ENCODE measurements at regions not wholly inside any gene's neighbourhood (a gene's known extent, or its start where the extent isn't known, plus 50 kb on each side); places are given as distances from the start of the nearest gene placed in this dataset.

DNA sequence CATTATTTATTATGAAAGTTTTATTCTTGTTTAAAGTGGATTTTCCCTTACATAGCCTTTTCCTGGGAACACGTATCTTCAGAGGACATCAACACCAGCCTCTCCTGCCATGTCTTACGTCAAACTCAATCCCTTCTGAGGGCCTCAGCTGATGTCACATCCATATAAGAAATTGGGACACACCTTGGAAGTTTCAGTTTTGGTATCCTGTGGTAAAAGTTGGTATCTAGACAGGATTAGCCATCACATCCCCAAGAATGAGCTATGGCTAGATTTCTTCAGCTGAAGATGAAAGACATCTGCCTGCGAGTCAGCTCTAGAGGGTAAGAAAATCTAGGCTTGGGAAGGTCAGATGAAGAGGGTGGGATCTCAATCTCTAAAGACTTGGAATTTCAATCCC, 75.8 kb upstream of the ZNF516 start:
- intact Hi-C loops (cut with DNase I; ENCODE audit: low total_unique reads) (no loop called here), in situ Hi-C loops (cut with MboI; ENCODE audit: low pct_ligation_motif_present in 1 of 4, low pct_unique_long_range_greater_than_20kb in 1 of 4, low sequenced_read_pairs in 3 of 4) (no loop called here)
- 92 to 96% methylated on average over 2 to 3 of the region's 3 CpGs for WGBS, 2 donors (ENCODE audit: low coverage in 1 of 2)
- Histone ChIP-seq H3K27ac (no peak overlapping the region), H3K9me3 (no peaks in the 10 kb centered on the region), H3K27me3 (no peaks in the 10 kb centered on the region), H3K36me3 (no peaks in the 10 kb centered on the region), H3K4me1 (no peaks in the 10 kb centered on the region), H3K4me3 (no peak overlapping the region)
- no peak for TF ChIP-seq POLR2AphosphoS5 (IDR thresholded peaks at IDR 0.05)
- no peak for TF ChIP-seq EP300 (IDR thresholded peaks at IDR 0.05; ENCODE audit: low read depth)
- TF ChIP-seq, protein P1, sequence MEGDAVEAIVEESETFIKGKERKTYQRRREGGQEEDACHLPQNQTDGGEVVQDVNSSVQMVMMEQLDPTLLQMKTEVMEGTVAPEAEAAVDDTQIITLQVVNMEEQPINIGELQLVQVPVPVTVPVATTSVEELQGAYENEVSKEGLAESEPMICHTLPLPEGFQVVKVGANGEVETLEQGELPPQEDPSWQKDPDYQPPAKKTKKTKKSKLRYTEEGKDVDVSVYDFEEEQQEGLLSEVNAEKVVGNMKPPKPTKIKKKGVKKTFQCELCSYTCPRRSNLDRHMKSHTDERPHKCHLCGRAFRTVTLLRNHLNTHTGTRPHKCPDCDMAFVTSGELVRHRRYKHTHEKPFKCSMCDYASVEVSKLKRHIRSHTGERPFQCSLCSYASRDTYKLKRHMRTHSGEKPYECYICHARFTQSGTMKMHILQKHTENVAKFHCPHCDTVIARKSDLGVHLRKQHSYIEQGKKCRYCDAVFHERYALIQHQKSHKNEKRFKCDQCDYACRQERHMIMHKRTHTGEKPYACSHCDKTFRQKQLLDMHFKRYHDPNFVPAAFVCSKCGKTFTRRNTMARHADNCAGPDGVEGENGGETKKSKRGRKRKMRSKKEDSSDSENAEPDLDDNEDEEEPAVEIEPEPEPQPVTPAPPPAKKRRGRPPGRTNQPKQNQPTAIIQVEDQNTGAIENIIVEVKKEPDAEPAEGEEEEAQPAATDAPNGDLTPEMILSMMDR (IDR thresholded peaks at IDR 0.05), result no peak
- no peak for TF ChIP-seq POLR2A (IDR thresholded peaks at IDR 0.05)
- DNase-seq, result no peak

DNA sequence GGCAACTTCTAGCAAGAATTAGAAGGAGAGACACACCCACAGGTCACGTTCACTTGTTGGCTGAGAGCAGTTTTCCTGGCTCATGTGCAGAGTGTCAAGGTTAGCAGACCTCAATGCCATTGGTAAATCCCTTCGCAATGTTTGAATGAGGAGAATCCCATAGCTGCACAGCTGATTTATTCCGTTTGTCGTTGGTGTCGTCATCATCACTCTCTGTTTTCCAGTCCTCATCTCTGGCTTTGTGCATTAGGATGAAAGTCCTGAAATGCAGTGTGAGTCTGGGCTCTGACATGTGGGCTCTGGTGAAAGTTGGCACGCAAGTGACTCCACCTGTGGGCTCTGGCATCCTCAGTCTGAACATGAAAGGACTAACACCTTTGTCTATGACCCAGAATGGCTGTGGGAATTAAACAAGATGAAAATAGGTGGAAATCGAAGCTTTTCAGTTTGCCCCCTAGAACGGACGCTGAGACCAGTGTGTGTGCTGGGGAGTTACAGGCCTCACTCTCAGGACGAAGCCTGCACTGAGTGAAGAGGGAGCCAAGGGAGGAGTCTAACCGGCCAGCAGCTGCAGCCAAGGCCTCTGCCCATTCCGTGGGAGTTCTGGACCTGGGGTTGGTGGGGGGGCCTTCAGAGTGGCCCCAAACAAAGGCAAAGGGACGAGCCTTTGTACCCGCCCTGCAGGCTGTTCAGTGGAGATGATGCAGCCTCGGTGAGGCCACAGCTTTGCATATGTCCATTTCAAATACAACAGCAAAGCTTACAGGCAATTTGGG, 74.8 kb upstream of the ZNF516 start:
- no peak for DNase-seq
- in situ Hi-C loops (cut with MboI; ENCODE audit: low pct_ligation_motif_present in 1 of 4, low pct_unique_long_range_greater_than_20kb in 1 of 4, low sequenced_read_pairs in 3 of 4), result no loop called here
- 87% methylated on average over 15 of the region's 15 CpGs; no CpG with 5 or more reads in 1 of the 2 donors for WGBS, 2 donors (ENCODE audit: low coverage in 1 of 2)
- TF ChIP-seq, protein P1 (IDR thresholded peaks at IDR 0.05), result no peak
- TF ChIP-seq EP300 (IDR thresholded peaks at IDR 0.05; ENCODE audit: low read depth), result no peak
- no peak for TF ChIP-seq POLR2A (IDR thresholded peaks at IDR 0.05)
- TF ChIP-seq POLR2AphosphoS5 (IDR thresholded peaks at IDR 0.05), result no peak
- Histone ChIP-seq H3K27ac (no peak overlapping the region), H3K36me3 (no peaks in the 10 kb centered on the region), H3K27me3 (no peaks in the 10 kb centered on the region), H3K4me1 (peaks cover 0 to 4% (median 2%) of the 10 kb centered on the region in 4 donors), H3K9me3 (no peaks in the 10 kb centered on the region), H3K4me3 (no peak overlapping the region)
- intact Hi-C loops (cut with DNase I; ENCODE audit: low total_unique reads), result no loop called here

DNA sequence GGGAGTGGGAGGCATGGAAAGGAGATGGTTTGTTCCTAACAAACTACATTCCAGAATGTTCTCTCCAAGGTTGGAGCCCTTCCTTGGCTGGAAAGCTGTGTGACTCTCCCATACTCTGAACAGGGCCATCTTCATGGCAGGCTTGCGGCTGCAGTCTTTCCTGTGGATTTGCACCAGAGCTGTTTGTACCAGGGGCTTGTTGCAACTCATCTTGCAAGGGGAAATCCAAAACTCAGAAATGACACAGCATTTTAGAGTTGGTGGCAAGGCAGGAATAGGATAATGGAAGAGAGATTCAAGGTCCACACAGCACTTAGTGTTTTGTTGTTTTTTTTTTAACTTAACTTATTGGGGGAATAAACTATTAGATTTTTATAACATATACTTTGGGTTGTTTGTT, 73.7 kb upstream of the ZNF516 start:
- Histone ChIP-seq H3K9me3 (no peaks in the 10 kb centered on the region), H3K36me3 (no peaks in the 10 kb centered on the region), H3K4me3 (no peak overlapping the region), H3K4me1 (peaks cover 0 to 7% (median 2%) of the 10 kb centered on the region in 4 donors), H3K27me3 (no peaks in the 10 kb centered on the region), H3K27ac (no peak overlapping the region)
- in situ Hi-C loops (cut with MboI; ENCODE audit: low pct_ligation_motif_present in 1 of 4, low pct_unique_long_range_greater_than_20kb in 1 of 4, low sequenced_read_pairs in 3 of 4), result no loop called here
- DNase-seq, result no peak
- WGBS, 2 donors (ENCODE audit: low coverage in 1 of 2), result 87 to 100% methylated on average over 1 of the region's 1 CpG
- intact Hi-C loops (cut with DNase I; ENCODE audit: low total_unique reads), result no loop called here
- TF ChIP-seq POLR2A (IDR thresholded peaks at IDR 0.05) (no peak), POLR2AphosphoS5 (IDR thresholded peaks at IDR 0.05) (no peak), EP300 (IDR thresholded peaks at IDR 0.05; ENCODE audit: low read depth) (no peak)
- TF ChIP-seq, protein P1 (IDR thresholded peaks at IDR 0.05), result no peak

DNA sequence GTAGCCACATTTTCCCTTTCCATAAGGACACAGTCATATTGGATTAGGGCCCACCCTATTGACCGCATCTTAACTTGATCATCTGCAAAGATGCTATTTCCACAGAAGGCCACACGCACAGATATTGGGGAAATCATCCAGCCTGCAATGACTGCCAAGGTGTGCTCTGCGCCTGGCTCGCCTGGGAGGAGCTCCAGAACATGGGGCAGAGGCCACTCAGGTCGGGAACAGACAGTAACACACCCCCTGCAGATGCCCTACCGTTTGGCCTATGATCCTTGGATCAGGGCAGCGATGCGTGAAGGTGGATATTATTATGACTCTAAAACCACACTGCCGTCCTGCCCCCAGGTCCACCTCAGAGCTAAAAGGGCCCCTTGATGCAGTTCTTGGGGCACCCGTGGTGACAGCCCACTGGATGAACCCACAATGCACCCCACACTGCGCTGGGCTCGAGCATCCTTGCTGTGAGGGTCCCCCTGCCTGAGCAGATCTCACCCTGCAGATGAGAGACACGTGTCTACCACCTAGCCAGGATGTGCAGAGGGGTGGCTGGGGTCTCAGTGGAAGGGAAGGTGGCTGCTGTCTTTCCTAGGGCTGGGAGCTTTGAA, 72.9 kb upstream of the ZNF516 start:
- intact Hi-C loops (cut with DNase I; ENCODE audit: low total_unique reads), result no loop called here

More for the DNA sequence above, 72.9 kb upstream of the ZNF516 start:
- Histone ChIP-seq H3K4me1 (peaks cover 0 to 7% (median 2%) of the 10 kb centered on the region in 4 donors), H3K4me3 (no peak overlapping the region), H3K27me3 (no peaks in the 10 kb centered on the region), H3K27ac (no peak overlapping the region), H3K9me3 (no peaks in the 10 kb centered on the region), H3K36me3 (no peaks in the 10 kb centered on the region)
- TF ChIP-seq EP300 (IDR thresholded peaks at IDR 0.05; ENCODE audit: low read depth) (no peak), POLR2A (IDR thresholded peaks at IDR 0.05) (no peak), POLR2AphosphoS5 (IDR thresholded peaks at IDR 0.05) (no peak)
- TF ChIP-seq, protein P1 (IDR thresholded peaks at IDR 0.05), result no peak
- in situ Hi-C loops (cut with MboI; ENCODE audit: low pct_ligation_motif_present in 1 of 4, low pct_unique_long_range_greater_than_20kb in 1 of 4, low sequenced_read_pairs in 3 of 4), result no loop called here
- no peak for DNase-seq
- WGBS, 2 donors (ENCODE audit: low coverage in 1 of 2), result 73% methylated on average over 13 of the region's 13 CpGs; no CpG with 5 or more reads in 1 of the 2 donors

Data from transverse colon (tissue), 4 donors.